ENCODE measurements at regions not wholly inside any gene's neighbourhood (a gene's known extent, or its start where the extent isn't known, plus 50 kb on each side); places are given as distances from the start of the nearest gene placed in this dataset.

GRCh38 chr17:77849239-77849638 lies 109.3 kb upstream of the TNRC6C start:
- DNase-seq: no peak

- no peak for DNase-seq
Measured at GRCh38 chr17:77851921-77852320, 106.6 kb upstream of the TNRC6C start.

DNA sequence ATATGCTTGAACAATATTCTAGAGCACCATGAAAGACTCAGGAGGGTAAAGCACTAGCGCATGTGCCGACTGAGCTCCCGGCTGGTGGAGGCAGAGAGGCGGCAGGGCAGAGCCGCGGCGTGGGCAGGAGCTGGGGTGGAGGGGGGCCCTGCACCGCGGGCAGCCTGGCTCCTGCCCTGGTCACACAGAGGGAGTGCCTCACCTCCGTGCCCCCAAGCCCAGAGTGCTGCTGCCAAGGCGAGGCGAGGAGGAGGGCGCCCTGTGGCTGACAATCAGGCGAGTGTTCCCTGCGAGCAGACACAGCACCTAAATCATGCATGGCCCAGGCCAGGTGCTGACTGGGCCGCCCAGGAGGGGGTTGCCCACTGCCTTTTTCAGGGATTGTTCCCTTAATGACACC lies 105.8 kb upstream of the TNRC6C start:
- no peak for DNase-seq

GRCh38 chr17:77853191-77853977 lies 105.1 kb upstream of the TNRC6C start:
- no peak for DNase-seq

- no peak for DNase-seq
Measured at GRCh38 chr17:77854083-77854758, 104.3 kb upstream of the TNRC6C start.

GRCh38 chr17:77854759-77855745 lies 103.5 kb upstream of the TNRC6C start:
- no peak for DNase-seq

DNA sequence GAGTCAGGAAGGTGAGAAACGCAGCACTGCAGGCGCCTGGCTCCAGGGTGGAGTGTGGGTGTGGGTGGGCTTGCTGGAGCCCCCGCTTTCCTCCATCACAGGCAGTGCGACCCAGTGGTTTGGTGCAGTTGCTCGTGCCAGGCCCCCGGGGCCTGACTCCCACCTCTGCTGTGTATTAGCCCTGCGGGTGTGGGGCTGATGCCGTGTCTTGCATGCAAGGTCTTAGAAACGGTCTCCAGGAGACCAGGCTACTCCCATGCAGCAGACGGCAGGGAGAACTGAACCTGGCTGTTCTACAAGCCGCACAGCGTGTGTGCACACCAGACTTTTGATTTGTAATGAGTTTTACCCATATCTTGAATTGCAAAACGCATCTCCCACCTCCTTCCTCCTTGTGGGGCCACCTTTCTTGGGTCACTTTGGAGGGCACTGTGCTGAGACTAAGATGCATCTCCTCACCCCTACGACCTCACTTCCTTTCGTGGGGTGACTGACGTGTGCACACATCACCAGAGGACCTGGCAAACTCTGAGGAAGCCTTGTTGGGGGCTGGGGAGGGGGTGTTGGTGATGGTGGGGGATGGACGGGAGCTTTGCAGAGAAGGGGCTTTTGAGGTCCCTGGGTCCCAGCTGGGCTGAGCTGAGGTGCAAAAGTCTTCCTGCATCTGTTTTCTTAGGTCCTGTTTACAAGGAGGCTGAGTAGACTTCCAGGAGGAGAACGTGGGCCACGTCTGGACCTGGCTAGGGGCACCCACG lies 101.8 kb upstream of the TNRC6C start:
- no peak for DNase-seq

DNA sequence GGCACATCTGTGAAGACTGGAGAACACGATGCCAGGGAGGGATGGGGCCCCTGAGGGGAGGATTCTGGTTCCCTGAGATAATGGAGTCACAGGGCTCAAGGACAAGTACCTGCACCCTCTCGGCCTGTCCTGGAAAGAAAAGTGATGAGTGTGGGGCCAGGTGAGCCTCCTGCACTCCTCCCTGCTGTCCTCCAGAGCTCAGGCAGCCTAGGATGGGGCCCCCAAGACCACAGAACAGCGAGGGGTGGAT lies 101.3 kb upstream of the TNRC6C start:
- DNase-seq: no peak

DNA sequence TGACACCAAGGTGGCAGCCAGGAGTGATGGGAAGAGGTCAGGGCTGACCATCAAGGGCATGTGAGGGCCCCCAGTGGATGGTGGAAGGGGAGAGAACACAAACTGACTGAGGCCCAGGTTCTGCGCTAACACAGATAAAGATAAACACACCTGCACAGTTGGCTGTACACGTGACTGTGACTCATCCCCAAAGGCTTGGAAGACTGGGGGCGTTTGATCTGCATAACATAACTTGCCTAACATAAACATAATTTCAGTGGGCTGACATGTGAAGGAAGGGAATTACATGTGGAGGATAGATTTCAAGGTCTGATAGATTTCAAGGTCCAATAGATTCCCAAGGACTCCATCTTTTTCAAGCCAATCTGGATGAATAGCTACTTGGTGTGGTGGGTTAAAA lies 100.9 kb upstream of the TNRC6C start:
- no peak for DNase-seq

- no peak for DNase-seq
Measured at GRCh38 chr17:77858291-77859034, 100.0 kb upstream of the TNRC6C start.

DNA sequence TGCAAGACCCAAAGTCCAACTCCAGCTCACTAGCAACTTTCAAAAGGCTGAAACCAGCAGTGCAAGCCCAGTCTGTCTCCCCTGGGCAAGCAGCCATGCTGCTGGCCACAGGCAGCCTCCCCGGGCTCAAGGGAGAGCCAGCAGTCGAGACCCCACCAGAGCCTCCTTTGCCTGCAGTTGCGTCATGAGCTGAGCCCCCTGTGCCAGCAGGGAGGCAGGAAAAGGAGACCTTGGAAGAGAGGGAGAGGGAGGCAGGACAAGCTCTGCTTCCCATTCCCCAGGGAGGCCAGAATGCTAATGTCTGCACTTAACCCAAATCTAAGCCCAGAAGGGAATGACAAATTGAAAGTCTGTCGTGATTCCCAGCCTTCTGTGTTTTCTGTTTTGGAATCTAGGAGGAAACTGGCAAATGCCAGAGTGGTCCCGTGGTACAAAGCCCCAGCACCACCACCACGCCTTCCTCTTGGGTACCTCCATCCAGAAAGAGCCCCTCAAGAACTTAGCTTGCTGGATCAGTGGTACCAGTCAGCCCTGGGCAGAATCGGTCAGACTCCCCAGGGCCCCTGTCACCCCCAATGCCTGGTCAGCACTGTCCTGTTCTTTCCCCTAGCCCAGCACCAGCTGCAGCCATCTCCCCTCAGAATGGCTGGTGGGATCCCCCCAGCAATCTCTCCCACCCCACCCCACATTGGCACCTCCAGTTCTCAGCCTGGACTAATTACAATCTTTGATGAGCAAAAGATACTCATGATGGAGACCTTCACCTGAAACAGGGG lies 99.3 kb upstream of the TNRC6C start:
- no peak for DNase-seq

DNA sequence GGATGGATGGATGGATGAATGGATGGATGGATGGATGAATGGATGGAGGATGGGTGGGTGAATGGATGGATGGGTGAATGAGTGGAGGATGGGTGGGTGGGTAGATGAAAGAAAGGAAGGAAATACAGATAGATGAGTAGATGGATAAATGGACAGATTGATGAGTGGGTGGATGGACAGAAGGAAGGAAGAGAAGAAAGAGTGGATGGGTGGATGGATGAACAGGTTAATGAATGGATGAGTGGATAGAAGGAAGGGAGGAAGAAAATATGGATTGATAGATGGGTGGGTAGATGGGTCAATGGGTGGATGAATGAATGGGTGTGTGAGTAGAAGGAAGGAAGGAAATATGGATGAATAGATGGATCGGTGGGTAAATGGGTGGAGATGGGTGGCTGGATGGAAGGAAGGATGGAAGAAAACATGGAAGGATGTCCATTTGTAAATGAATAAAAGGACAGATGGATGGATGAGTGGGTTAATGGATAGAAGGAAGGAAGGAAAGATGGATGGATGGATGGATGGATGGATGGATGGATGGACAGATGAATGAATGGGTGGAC lies 97.3 kb upstream of the TNRC6C start:
- no peak for DNase-seq

DNA sequence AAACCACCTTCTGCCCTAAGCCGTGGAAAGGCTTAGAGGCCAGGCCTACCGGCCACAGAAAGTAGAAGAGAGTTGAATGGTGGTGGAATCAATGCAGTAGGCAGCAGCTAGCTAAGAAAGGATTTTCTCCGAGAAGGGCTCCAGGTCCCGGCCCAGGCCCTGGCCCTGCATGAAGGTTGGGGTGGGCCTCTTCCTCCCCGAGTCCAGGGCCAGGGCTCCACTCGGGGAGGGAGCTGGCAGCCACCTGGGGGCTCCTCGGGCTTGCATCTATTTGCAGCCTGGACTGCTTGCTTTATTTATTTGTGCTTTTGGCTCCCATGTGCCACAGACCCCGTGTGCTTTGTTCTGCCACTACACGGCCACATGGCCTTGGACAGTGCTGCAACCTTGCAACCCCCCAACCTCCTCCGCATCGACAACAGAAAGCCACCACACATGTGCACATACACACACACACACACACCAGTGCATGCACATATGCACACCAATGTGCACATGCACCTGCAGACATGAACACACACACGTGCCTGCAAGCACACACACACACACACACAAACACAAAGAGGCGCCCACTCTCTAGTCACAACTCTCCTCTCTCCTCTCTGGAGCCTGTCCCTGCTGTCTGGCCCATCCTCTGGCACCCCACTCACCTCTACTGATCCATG lies 96.4 kb upstream of the TNRC6C start:
- DNase-seq: no peak

DNA sequence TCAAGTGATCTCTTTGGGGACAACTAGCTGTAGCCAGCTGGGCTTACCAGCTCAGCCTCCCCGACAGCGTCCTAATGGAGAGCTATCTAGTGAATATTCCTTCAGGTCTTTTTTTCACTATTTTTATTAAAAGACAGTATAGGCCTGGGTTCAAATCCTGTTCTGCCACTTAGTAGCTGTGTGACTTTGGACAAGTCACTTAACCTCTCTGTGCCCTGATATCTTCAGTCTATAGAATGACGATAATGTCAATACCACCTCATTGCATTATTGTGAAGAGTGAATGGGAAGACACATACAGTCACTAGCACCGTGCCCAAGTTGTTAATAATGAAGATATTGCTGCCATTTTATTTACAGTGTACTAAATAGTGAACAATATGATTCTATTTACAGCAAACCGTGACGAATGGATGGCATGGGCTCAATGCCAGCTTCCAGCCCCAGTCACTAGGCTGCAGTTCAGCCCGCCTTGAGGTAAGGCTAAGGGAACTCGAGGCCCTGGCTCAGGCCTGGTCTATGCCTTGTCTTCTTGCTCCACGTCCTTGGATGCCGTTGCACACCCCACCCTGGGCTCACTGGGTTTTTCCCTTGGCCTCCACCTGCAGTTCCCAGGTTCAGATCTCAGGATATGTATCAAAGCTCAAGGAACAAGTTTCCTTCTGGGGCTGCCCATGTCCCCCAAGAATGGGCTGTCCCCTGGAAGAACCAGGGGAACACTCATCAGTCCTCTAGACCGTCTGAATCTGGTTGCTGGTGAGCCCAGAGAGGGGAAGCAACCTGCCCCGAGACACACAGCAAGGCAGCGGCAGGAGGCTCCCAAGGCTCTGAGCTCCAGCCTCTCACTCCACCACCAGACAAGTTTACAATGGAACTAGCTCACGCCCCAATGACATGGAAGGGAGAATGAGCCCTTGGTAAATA lies 95.4 kb upstream of the TNRC6C start:
- no peak for DNase-seq

DNA sequence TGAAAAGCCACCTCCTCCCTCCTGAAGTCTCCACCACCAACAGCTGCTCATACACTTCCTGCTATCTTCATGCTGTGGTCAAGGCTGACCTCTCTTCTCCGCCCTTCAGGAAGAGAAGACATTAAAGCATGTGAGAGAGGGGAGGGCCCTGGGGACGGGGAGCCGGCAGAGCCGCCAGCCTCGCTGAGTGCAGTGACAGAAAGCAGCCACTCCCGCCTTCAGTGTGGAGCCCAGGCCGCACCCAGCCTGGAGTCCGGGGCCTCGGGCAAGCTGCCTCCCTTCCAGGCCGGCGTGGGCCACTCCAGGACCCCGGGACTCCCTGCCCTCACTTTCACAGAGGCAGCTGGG lies 94.7 kb upstream of the TNRC6C start:
- no peak for DNase-seq

GRCh38 chr17:77864234-77865111 lies 94.0 kb upstream of the TNRC6C start:
- DNase-seq: peak; percentile 82

- no peak for DNase-seq
Measured at GRCh38 chr17:77865112-77865611, 93.3 kb upstream of the TNRC6C start.

GRCh38 chr17:77865716-77866115 lies 92.8 kb upstream of the TNRC6C start:
- no peak for DNase-seq

Data from RPMI8226 (cell line).